Gastroesophageal sphincter (tissue), 4 donors: ENCODE measurements at regions not wholly inside any gene's neighbourhood (a gene's known extent, or its start where the extent isn't known, plus 50 kb on each side); places are given as distances from the start of the nearest gene placed in this dataset.

ENCODE experiments used
- ATAC-seq: fragments of 150-250 bp; one replicate; pipeline ENCODE4 v1.9.1; 2016; ENCODE audit warnings: mild to moderate bottlenecking, moderate library complexity
- H3K27ac ChIP-seq, 4 donors: fragments of 200-600 bp; sonication (generic) in 3 of 4; 1 replicate in 3 of 4; 2 replicates in 1 of 4; pipeline ENCODE4 v1.5.1; 2016 to 2019
- H3K27me3 ChIP-seq: fragments of 200-600 bp; sonication (generic); one replicate; pipeline ENCODE4 v1.5.1; 2019
- H3K36me3 ChIP-seq, 2 donors: fragments of 200-600 bp; sonication (generic); one replicate each; pipeline ENCODE4 v1.5.1; 2019; ENCODE audit warnings: control low read depth in 1 of 2
- H3K4me1 ChIP-seq, 3 donors: fragments of 200-600 bp; sonication (generic); 1 replicate in 2 of 3; 2 replicates in 1 of 3; pipeline ENCODE4 v1.5.1; 2016 to 2019; ENCODE audit warnings: control low read depth in 2 of 3
- H3K4me3 ChIP-seq, 2 donors: fragments of 200-600 bp; sonication (generic); one replicate each; pipeline ENCODE4 v1.5.1; 2019; ENCODE audit warnings: mild to moderate bottlenecking in 1 of 2, moderate library complexity in 1 of 2
- H3K9me3 ChIP-seq, 3 donors: fragments of 200-600 bp; sonication (generic); one replicate each; pipeline ENCODE4 v1.5.1; 2017 to 2019; ENCODE audit warnings: control low read depth in 2 of 3
- CTCF ChIP-seq, 4 experiments: fragments of 200-600 bp in 2 of 4; fragments of 450-650 bp in 2 of 4; sonication (generic) in 1 of 4; IDR thresholded peaks; one replicate each; pipeline ENCODE4 v1.5.1; 2017 to 2019; ENCODE audit warnings: antibody characterized with exemption in 4 of 4, mild to moderate bottlenecking in 2 of 4, moderate library complexity in 2 of 4
- EP300 ChIP-seq: sonication (generic); formaldehyde crosslinking; IDR thresholded peaks from one replicate; pipeline ENCODE4 v1.6.1; 2017; ENCODE audit warnings: antibody characterized with exemption, mild to moderate bottlenecking
- POLR2A ChIP-seq, 2 donors: fragments of 450-650 bp; IDR thresholded peaks; one replicate each; pipeline ENCODE4 v1.6.1; 2017; ENCODE audit warnings: antibody characterized with exemption in 2 of 2, mild to moderate bottlenecking in 2 of 2, moderate library complexity in 1 of 2
- POLR2AphosphoS5 ChIP-seq: sonication (generic); formaldehyde crosslinking; IDR thresholded peaks from one replicate; pipeline ENCODE4 v1.6.1; 2017; ENCODE audit warnings: antibody characterized with exemption
- WGBS, 2 donors: methylation state at CpG; one replicate each; pipeline ENCODE4 v1.1.5; 2018; ENCODE audit warnings: low coverage in 1 of 2; 5-methylcytosine and 5-hydroxymethylcytosine counted together

DNA sequence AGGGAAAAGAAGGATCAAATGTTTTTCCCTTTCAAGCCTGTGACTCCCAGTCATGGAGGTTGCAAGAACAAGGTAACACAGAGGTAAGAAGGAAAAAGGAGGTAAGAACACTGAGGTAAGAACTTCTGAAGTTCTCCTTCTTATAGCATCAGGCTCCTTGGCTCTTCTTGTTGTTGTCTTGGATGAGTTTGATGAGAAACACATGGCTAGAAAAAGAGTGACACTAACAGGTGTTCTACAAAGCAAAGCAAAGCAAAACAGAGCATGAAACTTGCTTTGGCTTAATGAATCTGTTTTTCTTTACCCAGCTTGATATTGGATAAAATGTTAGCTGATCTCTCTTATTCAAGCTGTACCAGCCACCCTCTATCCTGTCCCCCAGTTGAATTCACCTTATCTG lies 231.2 kb upstream of the F9 start:
- Histone ChIP-seq H3K4me1 (no peaks in the 10 kb centered on the region), H3K27me3 (no peaks in the 10 kb centered on the region), H3K36me3 (no peaks in the 10 kb centered on the region), H3K9me3 (no peaks in the 10 kb centered on the region), H3K27ac (no peak overlapping the region), H3K4me3 (no peak overlapping the region)
- no peak for ATAC-seq
- TF ChIP-seq POLR2AphosphoS5: no peak
- TF ChIP-seq EP300: no peak
- no peak for TF ChIP-seq CTCF (IDR thresholded peaks at IDR 0.05)
- TF ChIP-seq POLR2A (IDR thresholded peaks at IDR 0.05): no peak

DNA sequence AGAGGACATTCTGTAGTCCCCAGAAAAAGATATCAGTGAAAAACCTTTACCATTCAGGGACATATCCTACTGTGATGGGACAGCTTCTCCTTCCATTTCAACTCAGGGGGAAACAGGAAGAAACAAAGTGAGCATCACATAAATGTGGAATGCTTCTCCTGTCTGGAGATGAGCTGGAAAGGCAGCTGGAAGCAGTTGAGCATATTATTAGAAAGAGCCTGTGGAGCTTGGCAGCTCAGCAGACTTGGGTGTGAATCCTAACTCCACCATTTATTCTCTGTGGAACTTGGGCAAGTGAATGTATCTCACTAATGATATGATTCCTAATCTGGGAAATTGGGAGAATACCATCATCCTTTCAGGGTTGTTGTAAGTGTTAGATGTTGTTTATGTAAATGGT lies 232.1 kb upstream of the F9 start:
- H3K27me3 ChIP-seq: no peaks in the 10 kb centered on the region
- ATAC-seq: no peak
- H3K27ac ChIP-seq: no peak overlapping the region
- H3K4me1 ChIP-seq: no peaks in the 10 kb centered on the region
- no peak for TF ChIP-seq EP300
- TF ChIP-seq POLR2A (IDR thresholded peaks at IDR 0.05): no peak
- no peak for TF ChIP-seq CTCF (IDR thresholded peaks at IDR 0.05)
- TF ChIP-seq POLR2AphosphoS5: no peak
- no peaks in the 10 kb centered on the region for H3K36me3 ChIP-seq
- H3K9me3 ChIP-seq: no peaks in the 10 kb centered on the region
- H3K4me3 ChIP-seq: no peak overlapping the region

- no peak for ATAC-seq
- WGBS, 2 donors: 33% methylated on average over 1 of the region's 1 CpG; no CpG with 5 or more reads in 1 of the 2 donors
- Histone ChIP-seq H3K9me3 (no peaks in the 10 kb centered on the region), H3K27me3 (no peaks in the 10 kb centered on the region), H3K36me3 (no peaks in the 10 kb centered on the region), H3K4me3 (no peak overlapping the region), H3K27ac (no peak overlapping the region), H3K4me1 (no peaks in the 10 kb centered on the region)
- TF ChIP-seq POLR2A (IDR thresholded peaks at IDR 0.05): no peak
- no peak for TF ChIP-seq EP300
- TF ChIP-seq POLR2AphosphoS5: no peak
- TF ChIP-seq CTCF (IDR thresholded peaks at IDR 0.05): no peak
These were observed 232.9 kb upstream of the F9 start for GRCh38 chrX:139297638-139298037.

- no peak overlapping the region for H3K27ac ChIP-seq
- 63 to 76% methylated on average over 4 of the region's 4 CpGs for WGBS, 2 donors
- TF ChIP-seq POLR2AphosphoS5 (no peak), POLR2A (IDR thresholded peaks at IDR 0.05) (no peak), EP300 (no peak)
- H3K9me3 ChIP-seq: no peaks in the 10 kb centered on the region
- no peaks in the 10 kb centered on the region for H3K36me3 ChIP-seq
- no peaks in the 10 kb centered on the region for H3K27me3 ChIP-seq
- no peaks in the 10 kb centered on the region for H3K4me1 ChIP-seq
- H3K4me3 ChIP-seq: no peak overlapping the region
- no peak for ATAC-seq
These were observed 236.5 kb upstream of the F9 start for GRCh38 chrX:139293991-139294390.

DNA sequence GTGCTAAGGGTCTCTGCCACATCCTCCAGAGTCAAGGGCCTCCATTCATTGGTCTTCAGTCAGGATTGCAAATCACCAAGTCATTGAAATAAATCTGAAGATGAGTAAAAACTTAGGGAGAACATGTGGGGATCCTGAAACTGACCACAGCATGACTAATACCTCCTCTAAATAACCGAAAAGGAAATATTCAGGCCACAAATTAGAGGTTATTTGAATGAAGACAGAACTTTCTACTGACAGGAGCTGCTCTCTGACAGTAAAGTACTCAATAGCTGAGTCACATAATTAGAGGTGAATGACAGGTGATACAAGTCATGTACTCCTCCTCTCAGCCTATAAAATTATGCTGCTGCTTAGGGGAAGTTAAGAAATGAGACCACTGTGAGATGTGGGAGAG lies 240.2 kb upstream of the F9 start:
- Histone ChIP-seq H3K27ac (no peak overlapping the region), H3K4me1 (no peaks in the 10 kb centered on the region), H3K4me3 (no peak overlapping the region), H3K27me3 (no peaks in the 10 kb centered on the region), H3K36me3 (no peaks in the 10 kb centered on the region), H3K9me3 (no peaks in the 10 kb centered on the region)
- TF ChIP-seq POLR2AphosphoS5 (no peak), EP300 (no peak), CTCF (IDR thresholded peaks at IDR 0.05) (no peak), POLR2A (IDR thresholded peaks at IDR 0.05) (no peak)
- WGBS, 2 donors: 29 to 100% methylated on average over 1 of the region's 1 CpG
- no peak for ATAC-seq
